ENCODE measurements at regions not wholly inside any gene's neighbourhood (a gene's known extent, or its start where the extent isn't known, plus 50 kb on each side); places are given as distances from the start of the nearest gene placed in this dataset.

GRCh38 chr16:65285128-65286048 lies 163.5 kb upstream of the CDH11 start:
- TF ChIP-seq, protein P1, sequence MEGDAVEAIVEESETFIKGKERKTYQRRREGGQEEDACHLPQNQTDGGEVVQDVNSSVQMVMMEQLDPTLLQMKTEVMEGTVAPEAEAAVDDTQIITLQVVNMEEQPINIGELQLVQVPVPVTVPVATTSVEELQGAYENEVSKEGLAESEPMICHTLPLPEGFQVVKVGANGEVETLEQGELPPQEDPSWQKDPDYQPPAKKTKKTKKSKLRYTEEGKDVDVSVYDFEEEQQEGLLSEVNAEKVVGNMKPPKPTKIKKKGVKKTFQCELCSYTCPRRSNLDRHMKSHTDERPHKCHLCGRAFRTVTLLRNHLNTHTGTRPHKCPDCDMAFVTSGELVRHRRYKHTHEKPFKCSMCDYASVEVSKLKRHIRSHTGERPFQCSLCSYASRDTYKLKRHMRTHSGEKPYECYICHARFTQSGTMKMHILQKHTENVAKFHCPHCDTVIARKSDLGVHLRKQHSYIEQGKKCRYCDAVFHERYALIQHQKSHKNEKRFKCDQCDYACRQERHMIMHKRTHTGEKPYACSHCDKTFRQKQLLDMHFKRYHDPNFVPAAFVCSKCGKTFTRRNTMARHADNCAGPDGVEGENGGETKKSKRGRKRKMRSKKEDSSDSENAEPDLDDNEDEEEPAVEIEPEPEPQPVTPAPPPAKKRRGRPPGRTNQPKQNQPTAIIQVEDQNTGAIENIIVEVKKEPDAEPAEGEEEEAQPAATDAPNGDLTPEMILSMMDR (IDR thresholded peaks at IDR 0.05; ENCODE audit: extremely low read depth, missing control alignments), result no peak
- no peak for DNase-seq (ENCODE audit: low spot score)

- DNase-seq (ENCODE audit: low spot score), result no peak
- TF ChIP-seq, protein P1 (IDR thresholded peaks at IDR 0.05; ENCODE audit: extremely low read depth, missing control alignments), result no peak
Measured at GRCh38 chr16:65284626-65285025, 162.8 kb upstream of the CDH11 start.

DNA sequence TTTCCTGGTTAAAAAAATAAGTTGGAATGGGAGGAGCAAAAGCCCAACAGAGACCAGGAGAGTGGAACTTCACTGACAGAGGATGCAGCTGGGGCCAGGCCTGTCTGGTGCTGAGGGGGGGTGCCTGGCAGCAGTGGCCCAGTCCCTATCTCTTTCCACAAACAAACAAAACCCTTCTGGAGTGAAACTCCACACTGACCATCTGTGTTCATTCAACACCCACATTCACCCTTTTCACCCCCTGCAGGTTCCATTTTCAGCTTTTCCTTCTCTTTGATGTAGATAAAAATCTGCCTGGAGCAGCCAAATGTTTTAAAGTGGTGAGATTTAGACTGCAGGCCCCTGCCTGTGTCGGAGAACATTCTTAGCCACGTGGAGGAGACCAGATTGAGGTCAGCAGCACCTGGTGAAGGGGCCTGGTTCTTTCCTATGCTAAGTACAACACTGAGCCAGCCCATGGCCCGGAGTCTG lies 161.4 kb upstream of the CDH11 start:
- TF ChIP-seq, protein P1 (IDR thresholded peaks at IDR 0.05; ENCODE audit: extremely low read depth, missing control alignments), result no peak
- DNase-seq (ENCODE audit: low spot score), result no peak

GRCh38 chr16:65281586-65281985 lies 159.7 kb upstream of the CDH11 start:
- DNase-seq (ENCODE audit: low spot score), result no peak
- TF ChIP-seq, protein P1 (IDR thresholded peaks at IDR 0.05; ENCODE audit: extremely low read depth, missing control alignments), result no peak

DNA sequence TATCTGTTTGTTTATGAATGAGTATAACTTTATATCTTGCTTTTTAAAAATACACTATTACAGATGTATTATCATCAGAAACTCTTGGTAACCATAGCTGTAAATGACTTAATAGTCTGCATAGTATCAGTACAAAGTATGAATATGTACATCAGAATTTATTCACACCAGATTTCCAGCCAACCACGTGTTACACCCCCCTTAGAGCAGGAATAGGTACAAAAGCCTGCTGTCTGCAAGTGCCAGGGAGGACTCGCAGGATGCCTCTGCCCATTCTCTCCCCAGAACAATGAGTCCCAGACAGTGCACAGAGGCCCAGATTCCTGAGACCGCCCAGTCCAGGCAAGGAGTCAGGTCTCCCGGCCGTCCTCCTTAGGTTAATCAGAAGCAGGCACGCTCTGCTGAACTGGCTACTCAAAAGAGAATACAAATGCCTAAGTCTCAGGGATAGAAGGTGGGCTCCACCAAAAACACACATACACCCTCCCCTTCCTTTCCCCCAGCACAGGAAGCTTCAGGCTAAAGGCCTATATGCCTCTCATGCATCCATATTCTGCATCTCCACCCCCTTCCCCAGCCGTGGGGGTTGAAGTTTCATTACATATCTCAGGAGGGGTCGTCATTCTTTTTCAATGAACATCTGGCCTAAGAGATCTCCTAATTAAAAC lies 159.1 kb upstream of the CDH11 start:
- DNase-seq (ENCODE audit: low spot score), result no peak
- TF ChIP-seq, protein P1 (IDR thresholded peaks at IDR 0.05; ENCODE audit: extremely low read depth, missing control alignments), result no peak

GRCh38 chr16:65279576-65279975 lies 157.7 kb upstream of the CDH11 start:
- TF ChIP-seq, protein P1 (IDR thresholded peaks at IDR 0.05; ENCODE audit: extremely low read depth, missing control alignments), result no peak
- DNase-seq (ENCODE audit: low spot score), result no peak

DNA sequence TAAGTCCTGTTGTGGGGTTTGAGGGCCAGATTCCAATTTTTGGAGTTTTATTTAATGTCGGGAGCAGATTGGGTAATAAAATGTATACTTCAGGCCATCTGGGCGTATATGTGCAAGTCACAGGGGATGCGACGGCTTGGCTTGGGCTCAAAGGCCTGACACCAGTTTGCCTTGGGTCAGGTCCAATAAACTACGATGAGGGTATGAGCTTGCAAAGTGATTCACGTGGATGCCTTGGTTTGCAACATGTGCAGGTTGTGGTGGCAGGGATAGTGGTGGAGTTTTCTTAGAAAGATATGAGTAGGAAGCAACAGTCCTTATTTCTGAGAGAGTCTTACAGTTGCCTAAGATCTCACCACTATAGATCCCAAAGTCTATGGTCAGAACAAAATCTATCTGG lies 157.0 kb upstream of the CDH11 start:
- DNase-seq (ENCODE audit: low spot score), result no peak
- TF ChIP-seq, protein P1 (IDR thresholded peaks at IDR 0.05; ENCODE audit: extremely low read depth, missing control alignments), result no peak
